ENCODE measurements at regions not wholly inside any gene's neighbourhood (a gene's known extent, or its start where the extent isn't known, plus 50 kb on each side); places are given as distances from the start of the nearest gene placed in this dataset.

DNA sequence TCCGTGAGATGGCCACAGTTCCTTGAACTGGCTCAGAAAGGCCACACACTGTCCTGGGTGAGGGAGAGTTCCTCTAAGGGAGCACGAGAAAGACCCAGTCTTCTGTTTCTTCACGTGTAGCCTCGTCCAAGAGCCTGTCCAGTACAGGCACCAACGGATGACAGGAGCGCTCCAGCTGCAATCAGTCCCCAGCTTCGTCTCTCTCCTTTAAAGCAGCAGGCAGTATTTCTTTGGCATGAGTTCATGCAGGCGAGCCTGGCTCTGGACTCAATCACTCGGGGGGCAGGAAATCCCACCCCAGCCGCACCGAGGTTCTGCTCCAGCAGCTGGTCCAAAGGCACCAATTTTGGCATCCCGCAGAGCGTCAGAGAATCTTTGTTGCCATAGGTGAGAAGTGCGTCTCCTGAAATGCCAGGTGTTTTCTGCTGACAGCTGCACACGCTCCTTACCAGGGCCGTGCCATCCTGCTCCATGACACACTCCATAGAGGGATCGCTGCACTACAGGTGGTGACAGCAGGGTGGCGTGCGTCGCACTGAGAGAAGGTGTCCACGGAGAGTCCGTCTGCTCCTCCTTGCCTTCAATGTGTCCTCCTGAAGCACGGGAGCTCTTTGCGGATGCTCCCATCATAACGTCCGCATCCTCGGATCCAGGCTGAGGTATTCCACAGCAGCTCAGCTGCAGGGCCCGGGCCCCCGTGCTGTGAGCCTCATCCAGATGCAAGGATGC lies 59.6 kb upstream of the AFDN start:
- H3K27me3 ChIP-seq (ENCODE audit: control insufficient read depth, insufficient read depth, low read length) = no peaks in the 10 kb centered on the region
- peaks cover 5% of the 10 kb centered on the region for H3K9me3 ChIP-seq (replicated peaks; ENCODE audit: low read length)
- H3K4me2 ChIP-seq (ENCODE audit: low read length) = no peak overlapping the region
- no peaks in the 10 kb centered on the region for H3K36me3 ChIP-seq (ENCODE audit: insufficient read depth, low read length)
- H3K4me3 ChIP-seq (ENCODE audit: low read length) = no peak overlapping the region
- H3K4me1 ChIP-seq (ENCODE audit: control insufficient read depth, insufficient read depth, low read length) = no peaks in the 10 kb centered on the region
- H3K9ac ChIP-seq (ENCODE audit: low read depth, low read length) = no peak overlapping the region

DNA sequence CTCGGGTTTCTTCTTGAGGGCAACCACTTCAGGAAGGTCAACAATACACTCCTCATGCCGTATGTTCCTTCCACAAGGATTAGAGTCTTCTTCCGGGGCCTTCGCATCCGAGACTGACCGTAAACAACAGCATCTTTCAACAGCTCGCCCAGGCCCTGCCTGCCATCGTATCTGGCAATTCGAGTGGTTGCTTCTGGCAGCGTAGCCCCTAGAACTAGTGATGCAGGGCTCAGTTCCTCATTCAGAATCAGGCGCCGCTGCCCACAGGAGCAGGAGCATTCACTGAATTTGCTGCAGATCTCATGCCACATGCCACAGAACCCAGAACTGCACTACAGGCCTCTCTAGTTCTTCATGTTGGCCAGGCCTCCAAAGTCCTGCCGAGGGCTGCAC lies 59.0 kb upstream of the AFDN start:
- no peak overlapping the region for H3K4me3 ChIP-seq (ENCODE audit: low read length)
- H3K27me3 ChIP-seq (ENCODE audit: control insufficient read depth, insufficient read depth, low read length) = no peaks in the 10 kb centered on the region
- H3K9me3 ChIP-seq (replicated peaks; ENCODE audit: low read length) = peaks cover 5% of the 10 kb centered on the region
- H3K4me2 ChIP-seq (ENCODE audit: low read length) = no peak overlapping the region
- no peaks in the 10 kb centered on the region for H3K4me1 ChIP-seq (ENCODE audit: control insufficient read depth, insufficient read depth, low read length)
- no peaks in the 10 kb centered on the region for H3K36me3 ChIP-seq (ENCODE audit: insufficient read depth, low read length)
- H3K9ac ChIP-seq (ENCODE audit: low read depth, low read length) = no peak overlapping the region

DNA sequence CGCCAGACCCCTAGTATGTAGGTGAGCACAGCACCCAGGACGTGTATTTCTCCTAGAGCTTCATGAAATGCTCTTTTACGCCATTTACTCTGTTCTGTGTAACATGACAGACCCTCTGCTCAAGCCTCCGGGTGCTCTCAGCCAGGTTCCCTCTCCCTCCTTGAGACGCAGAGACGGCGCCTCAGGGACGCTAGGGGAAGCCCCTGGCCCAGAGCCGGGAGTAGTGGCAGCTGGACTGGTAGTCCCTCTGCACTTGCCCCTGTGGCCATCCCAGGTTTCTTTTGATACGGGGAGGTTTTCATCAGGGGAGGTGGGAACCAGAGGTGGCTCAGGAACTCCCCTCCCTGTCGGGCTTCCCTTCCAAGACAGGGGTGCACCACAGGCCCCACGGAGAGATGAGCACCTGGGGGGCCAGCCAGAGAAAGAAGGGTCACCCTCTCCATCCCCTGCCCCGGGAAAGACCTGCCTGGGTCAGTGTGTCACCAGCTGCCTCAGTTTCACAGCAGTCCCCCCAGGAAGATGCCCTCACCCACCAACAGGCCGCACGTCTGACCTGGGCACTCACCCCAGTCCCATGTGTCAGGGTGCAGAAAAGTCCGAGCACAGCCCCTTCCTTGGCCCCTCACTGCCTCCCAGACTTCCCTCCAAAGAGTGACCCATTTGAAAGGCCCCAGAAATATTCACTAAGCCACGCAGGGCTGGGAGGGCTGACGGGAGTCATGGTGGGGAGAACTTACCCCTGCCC lies 58.1 kb upstream of the AFDN start:
- no peaks in the 10 kb centered on the region for H3K36me3 ChIP-seq (ENCODE audit: insufficient read depth, low read length)
- no peak overlapping the region for H3K9ac ChIP-seq (ENCODE audit: low read depth, low read length)
- H3K9me3 ChIP-seq (replicated peaks; ENCODE audit: low read length) = peaks cover 3% of the 10 kb centered on the region
- H3K4me1 ChIP-seq (ENCODE audit: control insufficient read depth, insufficient read depth, low read length) = no peaks in the 10 kb centered on the region
- no peak overlapping the region for H3K4me2 ChIP-seq (ENCODE audit: low read length)
- no peaks in the 10 kb centered on the region for H3K27me3 ChIP-seq (ENCODE audit: control insufficient read depth, insufficient read depth, low read length)
- no peak overlapping the region for H3K4me3 ChIP-seq (ENCODE audit: low read length)

GRCh38 chr6:167769408-167770190 lies 57.1 kb upstream of the AFDN start:
- Histone ChIP-seq H3K27me3 (ENCODE audit: control insufficient read depth, insufficient read depth, low read length) (no peaks in the 10 kb centered on the region), H3K4me3 (ENCODE audit: low read length) (no peak overlapping the region), H3K4me2 (ENCODE audit: low read length) (no peak overlapping the region), H3K4me1 (ENCODE audit: control insufficient read depth, insufficient read depth, low read length) (no peaks in the 10 kb centered on the region), H3K9me3 (replicated peaks; ENCODE audit: low read length) (no peaks in the 10 kb centered on the region), H3K9ac (ENCODE audit: low read depth, low read length) (no peak overlapping the region), H3K36me3 (ENCODE audit: insufficient read depth, low read length) (no peaks in the 10 kb centered on the region)

- H3K36me3 ChIP-seq (ENCODE audit: insufficient read depth, low read length) = no peaks in the 10 kb centered on the region
- no peaks in the 10 kb centered on the region for H3K27me3 ChIP-seq (ENCODE audit: control insufficient read depth, insufficient read depth, low read length)
- H3K9ac ChIP-seq (ENCODE audit: low read depth, low read length) = no peak overlapping the region
- no peak overlapping the region for H3K4me3 ChIP-seq (ENCODE audit: low read length)
- H3K9me3 ChIP-seq (replicated peaks; ENCODE audit: low read length) = no peaks in the 10 kb centered on the region
- no peak overlapping the region for H3K4me2 ChIP-seq (ENCODE audit: low read length)
- H3K4me1 ChIP-seq (ENCODE audit: control insufficient read depth, insufficient read depth, low read length) = no peaks in the 10 kb centered on the region
Measured at GRCh38 chr6:167770291-167770955, 56.3 kb upstream of the AFDN start.

DNA sequence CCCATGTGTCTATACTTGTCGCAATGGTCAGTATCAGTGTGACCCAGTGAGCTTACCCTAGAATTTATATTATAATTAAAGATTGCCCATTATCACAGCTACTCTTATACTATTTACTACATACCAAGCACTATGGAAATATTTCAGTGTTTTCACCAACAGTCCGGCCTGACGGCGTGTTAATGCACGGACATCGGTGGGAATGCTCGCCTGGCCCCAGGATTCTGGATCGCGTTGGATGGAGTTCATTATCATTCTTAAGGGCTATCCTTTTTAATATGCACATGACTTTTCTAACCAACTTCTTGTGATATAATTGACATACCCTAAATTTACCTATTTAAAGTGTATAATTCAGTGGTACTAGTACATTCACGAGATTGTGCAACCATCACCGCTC lies 51.8 kb upstream of the AFDN start:
- no peaks in the 10 kb centered on the region for H3K36me3 ChIP-seq (ENCODE audit: insufficient read depth, low read length)
- H3K4me2 ChIP-seq (ENCODE audit: low read length) = no peak overlapping the region
- no peaks in the 10 kb centered on the region for H3K4me1 ChIP-seq (ENCODE audit: control insufficient read depth, insufficient read depth, low read length)
- no peak overlapping the region for H3K4me3 ChIP-seq (ENCODE audit: low read length)
- peaks cover 3% of the 10 kb centered on the region for H3K9me3 ChIP-seq (replicated peaks; ENCODE audit: low read length)
- H3K9ac ChIP-seq (ENCODE audit: low read depth, low read length) = no peak overlapping the region
- no peaks in the 10 kb centered on the region for H3K27me3 ChIP-seq (ENCODE audit: control insufficient read depth, insufficient read depth, low read length)

DNA sequence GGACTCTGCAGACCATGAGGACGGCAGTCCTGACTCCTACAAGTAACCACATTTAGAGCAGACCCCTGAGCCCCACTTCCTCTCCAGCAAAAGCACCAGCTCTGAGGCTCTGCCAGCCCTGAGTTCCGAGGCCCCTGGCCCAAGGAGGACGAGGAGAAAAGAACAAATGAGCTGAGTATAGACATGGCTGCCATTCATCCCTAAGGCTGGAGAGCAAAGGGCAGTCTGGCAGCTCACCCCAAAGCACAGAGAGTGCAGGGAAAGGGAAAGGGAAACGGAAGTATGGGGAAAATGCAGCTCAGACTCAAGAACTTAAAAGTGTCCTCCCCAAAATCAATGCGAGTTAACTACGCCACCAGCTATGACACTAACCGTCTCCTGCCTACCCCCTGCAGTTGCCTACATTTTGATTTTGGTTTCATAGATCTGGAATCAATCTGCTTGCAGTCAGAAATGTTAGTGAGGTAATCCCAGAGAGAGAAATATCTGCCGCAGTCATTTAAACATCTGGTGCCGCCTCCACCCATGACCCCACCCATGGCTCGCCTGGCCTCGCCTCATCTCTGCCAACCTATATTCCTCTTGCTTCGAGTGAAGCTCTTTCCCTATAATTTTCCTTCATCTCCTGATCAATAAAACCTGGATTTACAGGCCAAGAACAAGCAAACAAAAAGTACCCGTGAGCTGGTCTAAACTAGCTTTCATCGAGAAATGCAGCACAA lies 49.6 kb upstream of the AFDN start:
- Histone ChIP-seq H3K9me3 (replicated peaks; ENCODE audit: low read length) (peaks cover 9% of the 10 kb centered on the region), H3K27me3 (ENCODE audit: control insufficient read depth, insufficient read depth, low read length) (no peaks in the 10 kb centered on the region), H3K9ac (ENCODE audit: low read depth, low read length) (no peak overlapping the region), H3K4me3 (ENCODE audit: low read length) (no peak overlapping the region), H3K36me3 (ENCODE audit: insufficient read depth, low read length) (no peaks in the 10 kb centered on the region), H3K4me2 (ENCODE audit: low read length) (no peak overlapping the region), H3K4me1 (ENCODE audit: control insufficient read depth, insufficient read depth, low read length) (no peaks in the 10 kb centered on the region)
